HAP-1 (cell line): ENCODE measurements at regions not wholly inside any gene's neighbourhood (a gene's known extent, or its start where the extent isn't known, plus 50 kb on each side); places are given as distances from the start of the nearest gene placed in this dataset.

Experiments used
- DNase-seq, 2 experiments: peaks; one replicate each; pipeline ENCODE4 v3.0.0-alpha.2; 2016 to 2020; ENCODE audit warnings: low spot score in 2 of 2
- H3K27me3 ChIP-seq: fragments of 250-450 bp; sonication (Bioruptor Pico); 2 replicates; pipeline ENCODE4 v1.5.1; 2020; ENCODE audit warnings: low read depth, mild to moderate bottlenecking, moderate library complexity
- H3K36me3 ChIP-seq: fragments of 250-450 bp; sonication (Bioruptor Pico); replicated peaks from 2 replicates; pipeline ENCODE4 v1.5.1; 2020; ENCODE audit warnings: mild to moderate bottlenecking
- H3K4me1 ChIP-seq: fragments of 250-450 bp; sonication (Bioruptor Pico); 2 replicates; pipeline ENCODE4 v1.5.1; 2020; ENCODE audit warnings: mild to moderate bottlenecking
- H3K4me3 ChIP-seq: fragments of 250-450 bp; sonication (Bioruptor Pico); 2 replicates; pipeline ENCODE4 v1.5.1; 2020; ENCODE audit warnings: mild to moderate bottlenecking, moderate library complexity
- H3K9me3 ChIP-seq: fragments of 250-450 bp; sonication (Bioruptor Pico); 2 replicates; pipeline ENCODE4 v1.5.1; 2020; ENCODE audit warnings: mild to moderate bottlenecking, moderate library complexity
- in situ Hi-C: fragments of 300-500 bp; cut with MboI; formaldehyde crosslinking; loops from 3 replicates; pipeline ENCODE4 v1.14.3; 2020; ENCODE audit warnings: low sequenced_read_pairs, inconsistent platforms, mixed read lengths

DNA sequence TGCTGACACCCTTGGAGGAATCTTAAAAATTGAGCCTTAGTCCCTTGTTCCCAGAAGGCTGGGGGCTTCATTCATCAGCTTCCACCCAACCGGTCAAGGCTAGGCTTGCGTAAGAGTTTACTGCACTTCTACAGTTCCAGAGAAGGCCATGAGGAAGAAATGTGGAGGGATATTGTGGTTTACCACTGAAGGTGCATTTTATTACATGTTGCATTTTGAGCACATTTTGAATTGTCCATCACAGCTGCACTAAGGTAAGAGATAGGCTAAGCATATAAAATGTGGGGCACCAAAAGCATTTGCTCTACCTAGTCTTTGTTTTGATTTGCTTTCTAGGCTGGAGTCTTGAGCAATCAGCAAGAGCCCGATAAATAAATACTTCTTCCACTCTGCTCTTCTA, 167.1 kb upstream of the PAPPA start:
- in situ Hi-C loops, result no loop called here
- no peak overlapping the region for H3K4me3 ChIP-seq
- no peak for DNase-seq
- no peaks in the 10 kb centered on the region for H3K36me3 ChIP-seq
- H3K9me3 ChIP-seq, result no peaks in the 10 kb centered on the region
- H3K27me3 ChIP-seq, result no peaks in the 10 kb centered on the region
- H3K4me1 ChIP-seq, result no peaks in the 10 kb centered on the region

DNA sequence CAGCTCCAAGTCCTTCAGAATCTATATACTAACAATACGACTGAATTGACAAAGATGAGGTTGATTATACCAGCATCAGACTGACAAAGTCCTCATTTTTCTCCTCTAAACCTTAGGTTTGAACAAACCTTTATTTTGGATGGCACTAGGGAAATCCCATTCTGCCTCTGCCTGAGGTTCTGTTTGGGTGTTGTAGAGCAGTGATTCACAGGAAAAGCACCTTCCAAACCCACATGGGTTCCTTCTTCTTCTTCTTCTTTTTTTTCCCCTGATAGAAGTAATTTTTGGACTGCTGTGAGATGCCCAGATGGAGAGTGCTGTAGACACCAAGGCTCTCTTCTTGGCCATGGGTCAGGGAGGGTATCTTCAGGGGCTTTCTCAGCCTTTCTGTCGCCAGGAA, 164.9 kb upstream of the PAPPA start:
- no peaks in the 10 kb centered on the region for H3K9me3 ChIP-seq
- no peaks in the 10 kb centered on the region for H3K27me3 ChIP-seq
- no peaks in the 10 kb centered on the region for H3K36me3 ChIP-seq
- H3K4me1 ChIP-seq, result no peaks in the 10 kb centered on the region
- in situ Hi-C loops, result no loop called here
- no peak for DNase-seq
- H3K4me3 ChIP-seq, result no peak overlapping the region

DNA sequence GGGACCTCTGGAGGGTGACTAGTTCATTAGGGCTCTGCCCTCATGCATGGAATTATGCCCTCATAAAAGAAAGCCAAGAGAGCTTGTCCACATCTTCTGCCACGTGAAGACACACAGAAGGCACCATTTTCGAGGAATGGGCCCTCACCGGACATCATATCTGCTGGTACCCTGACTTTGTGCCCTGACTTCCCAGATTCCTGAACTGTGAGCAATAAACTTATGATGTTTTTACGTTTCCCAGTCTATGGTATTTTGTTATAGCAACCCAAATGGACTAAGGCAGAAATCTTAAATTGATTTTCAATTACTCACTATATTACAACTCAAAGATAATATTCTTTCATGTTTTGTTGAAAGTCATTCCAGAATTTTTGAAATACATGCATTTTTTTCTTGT, 163.8 kb upstream of the PAPPA start:
- Histone ChIP-seq H3K4me3 (no peak overlapping the region), H3K36me3 (no peaks in the 10 kb centered on the region), H3K27me3 (no peaks in the 10 kb centered on the region), H3K9me3 (no peaks in the 10 kb centered on the region), H3K4me1 (no peaks in the 10 kb centered on the region)
- DNase-seq, result no peak
- in situ Hi-C loops, result no loop called here

DNA sequence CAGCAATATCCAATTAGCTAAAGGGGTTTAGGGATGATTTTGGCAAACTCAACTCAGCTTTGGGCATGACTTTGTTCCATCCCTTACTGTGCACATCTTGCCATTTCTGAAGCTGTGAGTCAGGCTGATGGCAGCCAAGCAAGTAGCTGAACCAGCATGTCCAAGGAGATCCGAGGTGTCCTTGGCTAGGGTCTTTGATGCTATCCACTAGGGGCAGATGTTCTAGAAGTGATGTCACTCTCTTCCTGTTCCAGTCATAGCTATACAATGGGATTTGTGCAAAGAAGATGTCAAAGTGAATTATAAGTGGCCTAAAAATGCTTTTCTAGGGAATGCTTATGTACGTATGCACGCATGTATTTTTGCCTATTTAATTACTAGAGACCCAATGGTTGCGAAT, 160.8 kb upstream of the PAPPA start:
- no peaks in the 10 kb centered on the region for H3K36me3 ChIP-seq
- no peak for DNase-seq
- in situ Hi-C loops, result no loop called here

DNA sequence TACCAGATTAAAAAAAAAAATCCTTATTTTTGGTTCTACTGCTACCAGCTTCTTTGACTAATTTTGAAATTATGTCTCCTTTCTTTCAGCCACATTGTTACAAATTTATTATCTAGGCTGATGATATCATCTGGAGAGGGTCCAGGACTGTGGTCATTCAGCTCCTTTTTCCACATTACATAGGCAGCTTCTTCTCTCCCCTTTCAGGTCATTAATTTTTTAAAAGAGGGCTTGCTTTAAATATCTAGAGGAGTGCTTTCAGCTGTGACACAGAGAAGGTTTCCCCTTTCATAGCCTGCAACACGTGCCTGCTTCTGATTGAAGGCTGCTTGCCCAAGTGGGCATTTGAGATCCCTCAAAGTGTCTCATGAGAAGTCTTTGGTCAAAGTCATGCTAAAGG, 155.7 kb upstream of the PAPPA start:
- Histone ChIP-seq H3K27me3 (no peaks in the 10 kb centered on the region), H3K9me3 (no peaks in the 10 kb centered on the region), H3K4me3 (no peak overlapping the region), H3K36me3 (no peaks in the 10 kb centered on the region), H3K4me1 (no peaks in the 10 kb centered on the region)
- DNase-seq, result no peak
- in situ Hi-C loops, result no loop called here

More for the DNA sequence above, 160.8 kb upstream of the PAPPA start:
- Histone ChIP-seq H3K9me3 (no peaks in the 10 kb centered on the region), H3K27me3 (no peaks in the 10 kb centered on the region), H3K4me1 (no peaks in the 10 kb centered on the region), H3K4me3 (no peak overlapping the region)

DNA sequence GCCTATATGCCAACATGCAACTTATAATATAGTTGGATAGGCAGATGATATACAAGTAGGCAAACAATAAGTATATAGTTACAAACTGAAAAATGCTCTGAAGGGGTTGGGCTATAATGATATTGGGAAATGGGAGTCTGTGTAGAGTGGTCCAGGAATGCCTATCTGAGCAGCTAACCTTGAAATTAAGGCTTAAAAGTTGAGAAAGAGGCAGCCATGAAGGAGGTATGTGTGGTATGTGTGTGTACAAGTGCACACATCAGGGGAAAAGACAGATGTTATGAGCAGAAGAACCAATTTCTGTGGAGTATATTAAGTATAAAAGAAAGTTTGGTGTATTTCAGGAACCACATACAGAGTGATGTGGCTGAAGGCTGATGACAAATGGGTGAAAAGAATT, 154.9 kb upstream of the PAPPA start:
- Histone ChIP-seq H3K27me3 (no peaks in the 10 kb centered on the region), H3K4me1 (no peaks in the 10 kb centered on the region), H3K4me3 (no peak overlapping the region), H3K36me3 (no peaks in the 10 kb centered on the region), H3K9me3 (no peaks in the 10 kb centered on the region)
- no peak for DNase-seq
- in situ Hi-C loops, result no loop called here

DNA sequence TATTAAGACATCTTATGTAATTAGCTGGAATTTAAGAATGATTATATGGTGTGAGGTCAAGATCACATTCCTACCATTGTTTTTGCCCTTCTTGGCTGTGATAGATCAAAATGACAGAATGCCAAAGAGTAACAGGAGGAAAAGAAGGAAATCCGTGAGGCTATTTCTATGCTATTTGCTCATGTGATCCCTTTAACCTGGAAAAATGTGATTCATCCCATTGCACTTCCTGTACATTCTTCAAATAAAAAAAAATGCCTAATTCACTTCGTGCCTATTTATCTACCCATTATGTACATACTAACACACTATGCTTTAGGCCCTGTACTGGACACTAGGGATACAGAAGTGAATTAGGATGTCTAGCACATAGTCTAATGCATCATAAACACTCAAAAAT, 154.1 kb upstream of the PAPPA start:
- Histone ChIP-seq H3K9me3 (no peaks in the 10 kb centered on the region), H3K36me3 (no peaks in the 10 kb centered on the region), H3K27me3 (no peaks in the 10 kb centered on the region), H3K4me1 (no peaks in the 10 kb centered on the region), H3K4me3 (no peak overlapping the region)
- DNase-seq, result no peak
- in situ Hi-C loops, result no loop called here

DNA sequence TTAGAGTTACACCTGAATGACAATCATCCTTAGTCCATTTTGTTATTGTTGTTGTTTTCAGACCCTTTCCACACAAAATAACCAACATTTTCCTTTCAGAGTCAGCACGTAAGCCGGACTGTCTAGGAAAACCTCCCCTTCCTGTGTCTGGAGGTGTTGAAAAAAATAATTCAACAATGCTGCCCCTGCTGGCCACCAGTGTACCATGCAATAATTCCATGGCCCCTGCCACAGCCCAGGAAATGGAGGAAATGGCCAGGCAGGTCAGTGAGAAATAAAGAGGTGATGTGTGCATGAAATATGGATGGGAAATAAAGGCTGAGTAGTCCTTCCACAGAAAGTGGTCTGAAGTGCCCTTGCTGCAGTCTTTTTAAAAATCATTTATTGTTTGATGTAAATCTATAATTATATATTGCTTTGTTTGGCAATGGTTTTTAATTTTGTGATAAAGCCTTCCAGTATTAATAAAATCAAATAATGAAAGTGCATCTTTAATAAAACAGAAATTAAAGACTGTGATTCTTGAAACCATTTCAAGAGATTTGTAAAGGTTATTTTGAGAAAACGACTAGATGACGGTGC, 152.8 kb upstream of the PAPPA start:
- Histone ChIP-seq H3K4me1 (no peaks in the 10 kb centered on the region), H3K9me3 (no peaks in the 10 kb centered on the region), H3K36me3 (no peaks in the 10 kb centered on the region), H3K4me3 (no peak overlapping the region), H3K27me3 (no peaks in the 10 kb centered on the region)
- in situ Hi-C loops, result no loop called here
- peak; percentile 27 to 54 for DNase-seq

DNA sequence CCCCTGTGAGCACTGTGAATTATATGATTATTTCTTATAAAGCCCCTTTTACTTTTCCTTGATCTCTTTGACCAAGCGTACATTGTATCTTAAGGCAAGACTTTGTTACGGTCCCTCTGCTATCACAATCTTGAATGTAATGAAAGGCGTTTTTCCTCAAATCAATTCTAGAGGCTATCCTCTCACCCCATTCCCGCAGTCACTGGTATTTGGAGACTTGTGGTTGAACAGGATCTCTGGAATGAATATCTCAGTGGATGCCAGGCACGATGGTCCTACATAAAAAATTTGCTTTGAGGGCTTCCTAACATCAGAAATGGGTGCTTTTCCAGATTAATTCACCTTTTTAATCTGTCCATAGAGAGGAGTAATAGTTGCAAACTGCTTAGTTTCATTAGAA, 151.4 kb upstream of the PAPPA start:
- Histone ChIP-seq H3K9me3 (no peaks in the 10 kb centered on the region), H3K36me3 (no peaks in the 10 kb centered on the region), H3K27me3 (no peaks in the 10 kb centered on the region), H3K4me3 (no peak overlapping the region), H3K4me1 (no peaks in the 10 kb centered on the region)
- DNase-seq, result no peak
- in situ Hi-C loops, result no loop called here

DNA sequence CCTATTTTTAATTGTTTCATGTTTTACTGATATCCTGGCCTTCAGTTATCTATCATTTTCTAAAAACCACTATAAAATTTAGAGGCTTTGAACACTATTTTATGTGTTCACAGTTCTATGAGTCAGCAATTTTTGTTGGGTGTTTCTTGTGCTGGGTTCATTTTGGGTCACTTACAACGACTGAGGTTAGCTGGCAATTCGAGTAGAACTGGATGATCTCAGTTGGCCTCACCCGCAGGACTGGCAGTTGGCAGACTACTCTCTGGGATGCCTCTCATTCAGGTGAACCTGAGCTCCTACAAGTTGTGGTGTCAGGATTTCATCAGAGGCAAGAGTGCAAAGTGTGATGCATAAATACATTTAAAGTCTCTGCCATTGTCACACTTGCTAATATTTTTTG, 151.0 kb upstream of the PAPPA start:
- H3K27me3 ChIP-seq, result no peaks in the 10 kb centered on the region
- DNase-seq, result no peak
- H3K9me3 ChIP-seq, result no peaks in the 10 kb centered on the region
- H3K36me3 ChIP-seq, result no peaks in the 10 kb centered on the region
- in situ Hi-C loops, result no loop called here
- no peak overlapping the region for H3K4me3 ChIP-seq
- H3K4me1 ChIP-seq, result no peaks in the 10 kb centered on the region

DNA sequence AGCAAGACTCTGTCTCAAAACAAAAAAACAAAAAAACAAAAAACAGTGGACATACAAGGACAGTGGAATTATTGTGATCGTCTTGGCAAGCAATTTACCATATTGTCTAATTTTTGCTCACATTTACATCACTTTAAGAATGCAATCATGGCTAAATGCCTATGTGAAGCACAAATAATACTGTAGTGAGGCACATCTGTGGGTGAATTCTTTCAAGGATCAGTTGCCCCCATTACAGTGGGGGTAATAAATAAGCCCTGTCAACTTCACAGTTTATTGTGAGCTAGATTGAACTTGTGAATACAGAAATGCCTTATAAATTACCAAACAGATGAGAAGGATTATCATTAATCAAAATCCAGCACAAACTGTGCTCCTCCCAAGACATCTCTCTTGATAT, 150.2 kb upstream of the PAPPA start:
- H3K27me3 ChIP-seq, result no peaks in the 10 kb centered on the region
- no peaks in the 10 kb centered on the region for H3K9me3 ChIP-seq
- H3K4me1 ChIP-seq, result no peaks in the 10 kb centered on the region
- no peaks in the 10 kb centered on the region for H3K36me3 ChIP-seq
- no peak for DNase-seq
- no peak overlapping the region for H3K4me3 ChIP-seq
- in situ Hi-C loops, result no loop called here

DNA sequence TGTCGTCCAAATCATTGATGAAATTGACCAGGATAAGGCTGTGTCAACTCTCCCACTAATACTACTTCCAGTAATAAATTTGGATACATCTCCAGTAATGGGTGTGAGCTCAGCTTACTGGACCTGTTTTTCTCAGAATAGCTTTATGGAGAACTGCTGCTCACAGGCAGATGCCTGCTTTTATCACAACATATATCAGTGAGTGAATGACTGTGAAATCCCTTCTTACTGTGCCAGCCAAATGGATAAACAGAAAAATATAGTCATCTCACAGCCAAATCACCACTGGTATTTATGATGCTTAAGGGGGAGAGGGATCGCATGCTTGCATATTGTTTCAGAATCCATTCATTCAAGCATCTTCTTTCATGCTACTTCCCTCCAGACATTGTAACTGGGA, 148.4 kb upstream of the PAPPA start:
- in situ Hi-C loops, result no loop called here
- Histone ChIP-seq H3K4me3 (no peak overlapping the region), H3K9me3 (no peaks in the 10 kb centered on the region), H3K27me3 (no peaks in the 10 kb centered on the region), H3K36me3 (no peaks in the 10 kb centered on the region), H3K4me1 (no peaks in the 10 kb centered on the region)
- no peak for DNase-seq

DNA sequence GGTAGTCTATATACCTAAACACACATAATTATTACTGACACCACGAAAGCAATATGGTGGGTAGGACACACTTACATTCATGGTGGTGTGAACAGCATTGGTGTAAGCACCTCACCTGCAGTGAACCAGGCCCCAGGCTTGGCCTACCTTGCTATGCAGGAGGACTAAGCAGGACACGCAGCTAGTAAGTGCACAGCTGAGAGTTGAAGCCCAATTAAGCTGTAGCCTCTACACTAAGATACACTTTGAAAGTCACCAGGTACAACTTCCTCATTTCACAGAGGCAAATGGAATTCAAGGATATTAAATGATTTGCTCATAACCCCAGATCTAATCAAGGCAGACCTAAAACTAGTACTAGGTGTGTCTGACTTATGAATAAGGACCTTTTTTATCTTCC, 145.8 kb upstream of the PAPPA start:
- in situ Hi-C loops, result no loop called here
- Histone ChIP-seq H3K27me3 (no peaks in the 10 kb centered on the region), H3K36me3 (no peaks in the 10 kb centered on the region), H3K9me3 (no peaks in the 10 kb centered on the region), H3K4me1 (no peaks in the 10 kb centered on the region), H3K4me3 (no peak overlapping the region)
- no peak for DNase-seq

DNA sequence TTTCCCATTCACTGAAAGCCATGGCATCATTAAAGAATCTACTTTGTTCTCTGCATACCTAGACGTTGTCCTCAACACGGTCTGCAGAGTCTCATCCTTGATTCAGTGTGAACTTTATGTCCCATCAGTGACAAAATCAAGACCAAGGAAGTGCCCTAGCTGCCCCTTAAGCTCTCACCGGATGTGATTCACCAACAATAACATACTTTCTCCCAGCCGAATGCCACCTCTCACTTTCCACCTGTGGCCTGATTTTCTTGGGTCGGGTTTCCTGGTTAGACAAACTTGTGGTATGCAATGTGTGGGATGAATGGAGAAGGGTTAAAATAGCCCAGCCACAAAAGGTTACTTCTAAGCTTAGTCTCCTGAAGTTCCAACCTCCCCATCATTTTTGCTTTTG, 145.3 kb upstream of the PAPPA start:
- Histone ChIP-seq H3K27me3 (no peaks in the 10 kb centered on the region), H3K9me3 (no peaks in the 10 kb centered on the region), H3K4me1 (no peaks in the 10 kb centered on the region), H3K36me3 (no peaks in the 10 kb centered on the region), H3K4me3 (no peak overlapping the region)
- no peak for DNase-seq
- in situ Hi-C loops, result no loop called here

DNA sequence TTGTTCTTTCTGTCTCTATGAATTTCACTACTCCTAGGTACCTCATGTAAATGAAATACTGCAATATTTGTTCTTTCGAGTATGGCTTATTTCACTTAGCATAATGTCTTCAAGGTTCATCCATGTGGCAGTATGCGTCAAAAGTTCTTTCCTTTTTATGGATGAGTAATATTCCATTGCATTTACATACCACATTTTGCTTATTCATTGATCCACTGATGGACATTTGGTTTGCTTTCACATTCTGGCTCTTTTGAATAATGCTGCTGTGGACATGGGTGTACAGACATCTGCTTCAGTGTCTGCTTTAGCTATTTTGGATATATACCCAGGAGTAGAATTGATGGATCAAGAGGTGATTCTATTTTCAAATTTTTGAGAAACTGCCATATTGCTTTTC, 144.2 kb upstream of the PAPPA start:
- H3K36me3 ChIP-seq, result no peaks in the 10 kb centered on the region
- DNase-seq, result no peak
- no peaks in the 10 kb centered on the region for H3K4me1 ChIP-seq
- in situ Hi-C loops, result no loop called here
- H3K9me3 ChIP-seq, result no peaks in the 10 kb centered on the region
- H3K4me3 ChIP-seq, result no peak overlapping the region
- no peaks in the 10 kb centered on the region for H3K27me3 ChIP-seq
